ENCODE measurements at regions not wholly inside any gene's neighbourhood (a gene's known extent, or its start where the extent isn't known, plus 50 kb on each side); places are given as distances from the start of the nearest gene placed in this dataset.

DNA sequence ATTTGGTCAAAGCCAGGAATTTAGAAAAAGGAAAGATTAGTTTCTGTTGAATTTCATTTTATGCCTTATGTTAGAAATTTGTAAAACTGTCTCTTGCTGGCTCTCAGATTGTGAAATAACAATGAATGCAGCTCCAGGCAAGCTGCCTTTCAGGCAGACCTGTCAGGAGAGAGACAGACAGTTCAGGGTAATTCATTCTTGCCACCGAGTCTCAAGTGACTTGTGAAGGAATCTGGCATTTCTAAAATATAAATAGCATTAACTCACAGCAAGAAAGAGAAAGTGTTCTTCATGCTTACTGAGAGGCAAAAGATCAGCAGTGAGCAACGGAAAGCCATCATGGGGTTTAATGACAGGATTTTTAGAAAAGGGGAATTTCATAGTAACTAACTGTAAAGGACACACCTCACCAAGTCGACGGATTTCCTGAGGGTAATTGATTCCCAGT is 442.3 kb upstream of the AKR1E2 start:
- Histone ChIP-seq H3K9me3 (no peaks in the 10 kb centered on the region), H3K4me3 (no peak overlapping the region), H3K9ac (no peak overlapping the region), H3K4me2 (no peak overlapping the region), H3K27me3 (no peaks in the 10 kb centered on the region), H4K20me1 (no peaks in the 10 kb centered on the region), H3K27ac (no peak overlapping the region), H3K4me1 (no peaks in the 10 kb centered on the region), H3K36me3 (no peaks in the 10 kb centered on the region)
- no peak for TF ChIP-seq Cebpa-rat (IDR thresholded peaks at IDR 0.05)

DNA sequence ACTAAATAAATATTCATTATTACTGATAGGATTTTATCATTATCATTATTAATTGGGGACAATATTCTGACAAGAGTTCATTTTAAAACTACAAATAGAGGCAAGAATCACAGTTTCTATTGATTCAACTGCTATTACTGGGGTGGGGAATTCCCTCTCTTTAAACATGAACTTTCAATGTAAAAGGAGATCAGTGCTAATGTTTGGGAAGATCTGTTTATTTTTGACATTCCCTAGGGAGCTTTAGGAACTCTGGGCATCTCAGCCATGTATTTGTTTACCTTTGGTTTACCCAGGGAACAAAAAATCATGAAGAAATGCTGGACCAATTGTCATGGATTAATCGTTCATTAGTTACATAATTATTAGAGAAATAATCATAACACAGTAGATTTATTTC is 443.2 kb upstream of the AKR1E2 start:
- Histone ChIP-seq H3K27me3 (no peaks in the 10 kb centered on the region), H3K4me1 (no peaks in the 10 kb centered on the region), H3K9ac (no peak overlapping the region), H3K36me3 (no peaks in the 10 kb centered on the region), H3K27ac (no peak overlapping the region), H3K9me3 (no peaks in the 10 kb centered on the region), H3K4me2 (no peak overlapping the region), H4K20me1 (no peaks in the 10 kb centered on the region), H3K4me3 (no peak overlapping the region)
- TF ChIP-seq Cebpa-rat (IDR thresholded peaks at IDR 0.05), result no peak

DNA sequence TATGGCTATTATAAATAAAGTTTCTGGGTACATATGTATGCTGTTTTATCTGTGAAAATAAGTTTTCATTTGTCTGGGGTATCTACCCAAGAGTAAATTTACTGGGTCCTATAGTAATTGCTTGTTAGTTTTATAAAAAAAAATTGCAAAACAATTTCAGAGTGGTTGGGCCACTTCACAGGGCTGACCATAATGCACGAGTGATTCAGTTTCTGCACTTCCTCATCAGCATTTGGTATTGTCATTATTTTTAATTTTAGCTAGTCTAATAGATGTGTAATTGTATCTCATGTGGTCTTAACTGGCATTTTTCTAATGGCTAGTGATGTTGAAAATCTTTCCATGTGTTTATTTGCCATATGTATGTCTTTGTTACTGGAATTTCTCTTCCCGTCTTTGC is 452.4 kb upstream of the AKR1E2 start:
- Histone ChIP-seq H3K9ac (no peak overlapping the region), H3K27me3 (no peaks in the 10 kb centered on the region), H3K27ac (no peak overlapping the region), H3K9me3 (no peaks in the 10 kb centered on the region), H3K36me3 (no peaks in the 10 kb centered on the region), H3K4me1 (peaks cover 8% of the 10 kb centered on the region; the same call in 1 of the 2 replicates), H4K20me1 (no peaks in the 10 kb centered on the region), H3K4me2 (no peak overlapping the region), H3K4me3 (no peak overlapping the region)
- TF ChIP-seq Cebpa-rat (IDR thresholded peaks at IDR 0.05), result no peak

DNA sequence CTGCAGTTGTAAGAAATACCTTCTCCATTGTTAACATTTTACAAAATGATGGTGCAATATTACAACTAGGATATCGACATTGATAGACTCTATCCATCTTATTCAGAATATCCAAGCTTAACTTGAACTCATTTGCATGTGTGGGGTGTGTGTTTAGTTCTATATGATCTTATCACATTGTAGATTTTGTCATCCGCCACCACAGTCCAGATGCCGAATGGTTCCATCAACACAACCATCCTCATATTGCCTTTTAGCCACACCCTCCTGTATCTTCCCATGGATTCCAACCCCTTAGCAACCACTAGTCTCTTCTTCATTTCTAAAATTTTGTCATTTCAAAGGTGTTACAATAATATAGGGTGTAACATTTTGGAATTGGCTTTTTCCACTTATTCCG is 452.9 kb upstream of the AKR1E2 start:
- Histone ChIP-seq H3K9me3 (no peaks in the 10 kb centered on the region), H3K9ac (no peak overlapping the region), H3K27me3 (no peaks in the 10 kb centered on the region), H3K4me3 (no peak overlapping the region), H3K4me1 (peaks cover 8% of the 10 kb centered on the region; the same call in 1 of the 2 replicates), H3K36me3 (no peaks in the 10 kb centered on the region), H3K4me2 (no peak overlapping the region), H3K27ac (no peak overlapping the region), H4K20me1 (no peaks in the 10 kb centered on the region)
- TF ChIP-seq Cebpa-rat (IDR thresholded peaks at IDR 0.05), result no peak

DNA sequence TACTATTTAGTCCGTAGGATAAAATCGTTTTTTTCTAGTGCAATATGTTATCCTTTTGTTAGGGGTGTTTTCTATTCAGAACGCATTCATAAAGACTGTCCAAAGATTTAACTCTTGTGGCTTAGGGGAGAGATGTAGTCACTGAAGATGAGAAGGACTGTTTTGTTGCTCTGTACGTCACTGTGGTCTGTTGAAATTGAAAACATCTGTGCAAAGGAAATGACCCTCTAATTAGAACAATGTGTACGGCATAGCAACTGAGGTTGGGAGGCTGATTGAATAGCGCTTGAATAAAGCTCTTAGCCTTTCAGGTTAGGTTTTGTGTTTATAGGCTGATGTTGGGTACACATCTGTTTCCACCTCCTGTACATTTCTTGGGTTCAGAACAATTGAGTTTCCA is 453.4 kb upstream of the AKR1E2 start:
- Histone ChIP-seq H3K4me2 (no peak overlapping the region), H3K9ac (no peak overlapping the region), H4K20me1 (no peaks in the 10 kb centered on the region), H3K36me3 (no peaks in the 10 kb centered on the region), H3K27ac (no peak overlapping the region), H3K4me3 (no peak overlapping the region), H3K27me3 (no peaks in the 10 kb centered on the region), H3K9me3 (no peaks in the 10 kb centered on the region), H3K4me1 (peaks cover 8% of the 10 kb centered on the region; the same call in 1 of the 2 replicates)
- no peak for TF ChIP-seq Cebpa-rat (IDR thresholded peaks at IDR 0.05)

DNA sequence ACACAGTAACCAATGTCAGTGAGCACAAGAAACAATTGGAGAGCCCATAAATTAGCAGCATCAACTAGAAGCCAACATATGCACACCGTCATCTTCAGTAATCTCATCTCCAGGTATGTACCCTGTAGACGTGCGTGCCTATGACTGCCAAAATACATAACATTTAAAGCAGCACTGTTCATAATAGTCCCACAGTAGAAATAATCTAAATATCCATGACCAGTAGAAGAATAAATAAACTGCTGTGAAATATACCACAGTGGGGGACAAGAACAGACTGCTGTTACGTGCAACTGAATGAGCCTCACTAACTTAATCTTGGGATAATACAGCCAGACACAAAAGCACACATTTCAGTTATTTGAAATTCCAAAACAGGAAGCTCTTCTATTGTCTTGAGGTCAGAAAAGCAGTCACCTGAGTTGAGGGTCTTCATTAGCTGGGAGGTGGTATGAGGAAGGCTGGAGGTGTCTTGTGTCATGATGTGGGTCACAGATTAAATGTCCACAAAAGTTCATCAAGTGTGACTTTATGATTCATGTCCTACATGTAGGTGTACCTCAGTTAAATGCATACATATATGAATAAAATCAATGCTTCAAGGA is 454.2 kb upstream of the AKR1E2 start:
- Histone ChIP-seq H3K9me3 (no peaks in the 10 kb centered on the region), H3K27ac (no peak overlapping the region), H3K4me2 (no peak overlapping the region), H3K27me3 (no peaks in the 10 kb centered on the region), H3K9ac (no peak overlapping the region), H3K4me3 (no peak overlapping the region), H3K36me3 (no peaks in the 10 kb centered on the region), H4K20me1 (no peaks in the 10 kb centered on the region), H3K4me1 (peaks cover 8% of the 10 kb centered on the region; the same call in 1 of the 2 replicates)
- no peak for TF ChIP-seq Cebpa-rat (IDR thresholded peaks at IDR 0.05)

DNA sequence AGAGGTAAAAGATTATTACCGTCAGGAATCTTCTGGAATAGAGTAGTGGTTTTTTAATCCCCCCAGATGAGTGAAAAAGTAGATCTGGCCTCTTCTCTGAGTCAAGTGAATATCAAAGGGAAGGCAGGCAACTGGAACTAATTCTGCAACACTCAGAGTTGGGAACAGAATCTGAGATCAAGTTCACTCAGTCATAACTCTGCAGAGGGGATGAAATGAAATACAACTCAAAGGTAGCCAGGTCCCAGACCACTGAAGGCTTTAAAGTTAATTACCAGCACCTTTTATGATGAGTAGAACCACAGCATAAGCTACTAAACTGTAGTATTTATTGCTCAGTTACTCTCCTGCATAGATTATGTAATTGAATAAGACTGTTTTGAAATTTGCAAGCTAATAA is 455.6 kb upstream of the AKR1E2 start:
- no peak for TF ChIP-seq Cebpa-rat (IDR thresholded peaks at IDR 0.05)
- Histone ChIP-seq H3K27me3 (no peaks in the 10 kb centered on the region), H3K9me3 (no peaks in the 10 kb centered on the region), H4K20me1 (no peaks in the 10 kb centered on the region), H3K9ac (no peak overlapping the region), H3K27ac (no peak overlapping the region), H3K36me3 (no peaks in the 10 kb centered on the region), H3K4me2 (no peak overlapping the region), H3K4me3 (no peak overlapping the region), H3K4me1 (peaks cover 8% of the 10 kb centered on the region; the same call in 1 of the 2 replicates)

DNA sequence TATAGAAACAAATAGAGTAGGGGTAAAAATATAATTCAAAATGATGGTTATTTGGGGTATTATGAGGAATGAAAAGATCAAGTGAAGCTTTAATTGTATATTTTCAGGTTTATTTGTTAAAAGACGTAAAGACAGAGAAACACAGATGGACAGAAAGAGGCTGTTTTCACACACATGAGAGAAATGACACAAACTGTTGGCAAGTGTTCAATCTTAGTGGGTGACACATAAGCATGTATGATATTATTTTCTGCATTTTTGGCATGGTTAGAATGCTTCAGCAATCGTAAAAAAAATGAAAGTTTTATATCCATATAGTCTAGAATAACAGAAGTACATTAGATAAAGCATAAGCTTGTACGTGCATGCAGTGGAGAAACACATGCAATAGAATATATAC is 464.4 kb upstream of the AKR1E2 start:
- no peak overlapping the region for H3K4me3 ChIP-seq
- H3K36me3 ChIP-seq, result no peaks in the 10 kb centered on the region
- H3K4me2 ChIP-seq, result no peak overlapping the region
- no peak for TF ChIP-seq Cebpa-rat (IDR thresholded peaks at IDR 0.05)
- H3K27me3 ChIP-seq, result no peaks in the 10 kb centered on the region
- H3K9me3 ChIP-seq, result no peaks in the 10 kb centered on the region
- no peak overlapping the region for H3K27ac ChIP-seq
- no peak overlapping the region for H3K9ac ChIP-seq
- no peaks in the 10 kb centered on the region for H3K4me1 ChIP-seq
- H4K20me1 ChIP-seq, result no peaks in the 10 kb centered on the region

DNA sequence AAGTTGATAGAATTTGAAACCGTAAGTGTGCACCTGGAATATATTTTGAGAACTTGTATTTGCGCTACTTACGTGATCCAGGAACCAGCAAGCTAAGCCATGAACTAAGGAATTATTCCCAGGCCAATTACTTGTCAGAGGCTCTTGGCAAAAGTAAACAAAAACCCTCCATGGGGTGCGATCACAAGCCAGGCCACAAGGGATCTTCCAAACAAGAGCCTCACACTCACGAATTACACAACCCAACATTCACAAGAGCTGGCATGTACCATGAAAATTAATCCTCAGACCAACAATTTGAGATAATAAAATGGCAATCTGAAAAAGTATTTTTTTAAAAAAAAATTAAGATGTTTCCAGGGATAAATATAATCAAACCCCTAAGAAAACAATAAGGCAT is 467.0 kb upstream of the AKR1E2 start:
- Histone ChIP-seq H3K27me3 (no peaks in the 10 kb centered on the region), H4K20me1 (no peaks in the 10 kb centered on the region), H3K36me3 (no peaks in the 10 kb centered on the region), H3K27ac (no peak overlapping the region), H3K4me1 (no peaks in the 10 kb centered on the region), H3K9ac (no peak overlapping the region), H3K4me3 (no peak overlapping the region), H3K9me3 (no peaks in the 10 kb centered on the region), H3K4me2 (no peak overlapping the region)
- no peak for TF ChIP-seq Cebpa-rat (IDR thresholded peaks at IDR 0.05)

DNA sequence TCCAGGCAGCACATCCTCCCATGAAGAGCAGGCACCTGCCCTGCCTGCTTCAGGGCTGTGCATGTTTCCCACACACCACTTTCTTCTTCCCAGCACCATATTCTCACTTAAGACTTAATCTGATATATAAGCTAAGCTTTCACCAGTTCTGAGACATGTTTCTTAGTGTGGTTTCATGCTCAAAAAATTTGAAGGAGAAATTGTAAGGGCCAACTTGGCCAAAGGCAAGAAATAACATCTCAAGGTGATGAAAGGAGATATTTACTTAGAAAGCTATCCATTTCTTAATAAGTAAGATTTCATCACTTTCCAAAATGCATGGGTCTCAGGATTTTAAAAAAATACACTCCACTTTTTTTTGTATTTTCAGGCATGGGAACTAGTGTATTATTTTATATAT is 468.1 kb upstream of the AKR1E2 start:
- TF ChIP-seq Cebpa-rat (IDR thresholded peaks at IDR 0.05), result no peak
- Histone ChIP-seq H3K27me3 (no peaks in the 10 kb centered on the region), H3K4me1 (no peaks in the 10 kb centered on the region), H3K9ac (no peak overlapping the region), H3K9me3 (no peaks in the 10 kb centered on the region), H3K4me3 (no peak overlapping the region), H3K36me3 (no peaks in the 10 kb centered on the region), H3K27ac (no peak overlapping the region), H3K4me2 (no peak overlapping the region), H4K20me1 (no peaks in the 10 kb centered on the region)

DNA sequence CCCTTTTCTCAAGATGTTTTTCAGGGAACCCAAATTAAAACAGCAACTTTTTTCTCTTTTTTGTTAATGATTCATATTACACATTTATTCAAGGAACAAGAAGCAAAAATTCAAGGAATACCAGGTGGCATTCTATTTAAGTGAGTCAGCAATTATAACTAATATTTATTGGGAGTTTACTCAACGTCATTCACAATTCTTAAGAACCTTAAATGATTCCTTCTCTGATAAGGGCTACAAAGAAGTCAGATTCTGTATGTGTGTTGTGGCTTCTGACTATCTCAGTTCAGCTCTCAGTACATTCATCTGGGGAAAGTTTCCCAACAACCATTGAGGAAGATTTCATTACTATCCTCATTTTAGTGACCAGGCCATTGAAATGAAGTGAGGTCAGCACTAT is 470.7 kb upstream of the AKR1E2 start:
- Histone ChIP-seq H3K27ac (no peak overlapping the region), H3K4me2 (no peak overlapping the region), H3K9ac (no peak overlapping the region), H4K20me1 (no peaks in the 10 kb centered on the region), H3K27me3 (no peaks in the 10 kb centered on the region), H3K4me1 (no peaks in the 10 kb centered on the region), H3K4me3 (no peak overlapping the region), H3K9me3 (no peaks in the 10 kb centered on the region), H3K36me3 (no peaks in the 10 kb centered on the region)
- TF ChIP-seq Cebpa-rat (IDR thresholded peaks at IDR 0.05), result no peak
